ENCODE measurements at regions not wholly inside any gene's neighbourhood (a gene's known extent, or its start where the extent isn't known, plus 50 kb on each side); places are given as distances from the start of the nearest gene placed in this dataset.
A peak's percentile ranks its signal among the peaks of the same experiment; 100 is the strongest.

DNA sequence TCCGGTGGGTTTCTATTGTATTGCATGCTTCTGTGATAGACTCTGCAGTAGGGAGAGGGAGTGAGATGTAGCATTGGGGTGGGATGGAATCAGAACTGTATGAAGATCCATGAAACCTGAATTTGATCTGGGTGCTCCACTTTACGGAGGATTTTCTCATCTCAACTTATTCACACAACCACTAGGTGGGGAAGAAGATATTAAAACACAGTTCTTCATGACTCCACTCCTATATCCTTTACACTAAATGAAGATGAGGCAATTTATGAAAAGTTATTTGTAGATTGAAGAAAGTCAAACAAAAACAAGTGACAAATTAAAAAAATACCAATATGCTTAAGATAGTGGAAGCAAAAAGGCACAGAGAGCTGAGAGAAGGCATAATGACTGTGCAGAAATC lies 92.6 kb upstream of the PDGFD start:
- ATAC-seq (no peak), DNase-seq (no peak)
- intact Hi-C loops (cut with DNase I, micrococcal nuclease): no loop called here

- intact Hi-C loops (cut with DNase I, micrococcal nuclease): no loop called here
- peak in 1 of 2 donors; percentile 12 for DNase-seq
- ATAC-seq: no peak
These were observed 90.4 kb upstream of the PDGFD start for GRCh38 chr11:104254347-104254746.

DNA sequence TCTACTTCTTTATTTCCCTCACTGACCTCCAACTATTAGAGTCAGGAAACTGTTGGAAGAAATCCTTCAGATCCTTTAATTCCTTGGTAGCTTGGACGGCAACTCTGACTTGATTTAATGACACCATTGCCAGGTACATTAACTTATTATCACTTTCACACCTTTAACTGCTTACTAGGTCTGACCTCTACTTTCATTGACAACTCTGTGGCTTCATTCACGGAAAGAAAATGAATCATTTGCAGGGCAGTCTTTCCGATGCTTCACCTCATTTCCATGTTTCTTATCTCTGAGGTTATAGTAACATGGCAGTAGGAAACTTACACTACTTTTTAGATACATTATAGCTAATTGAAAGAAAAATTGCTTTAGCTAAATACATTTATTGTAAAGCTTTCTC lies 82.6 kb upstream of the PDGFD start:
- no peak for DNase-seq

DNA sequence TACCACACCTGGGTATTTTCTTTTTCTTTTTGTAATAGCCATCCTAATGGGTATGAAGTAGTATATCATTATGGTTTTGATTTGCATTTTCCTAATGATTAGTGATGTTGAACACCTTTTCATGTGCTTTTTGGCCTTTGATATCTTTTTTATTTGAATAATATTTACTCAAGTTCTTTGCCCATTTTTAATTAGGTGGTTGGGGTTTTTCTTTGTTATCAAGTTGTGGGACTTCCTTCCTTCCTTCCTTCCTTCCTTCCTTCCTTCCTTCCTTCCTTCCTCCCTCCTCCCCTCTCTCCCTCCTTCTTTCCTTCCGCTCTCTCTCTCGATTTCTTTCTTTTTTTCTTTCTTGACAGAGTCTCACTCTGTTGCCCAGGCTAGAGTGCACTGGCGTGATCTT lies 75.0 kb upstream of the PDGFD start:
- DNase-seq (no peak), ATAC-seq (no peak)
- intact Hi-C loops (cut with DNase I, micrococcal nuclease): no loop called here

More for the DNA sequence above, 82.6 kb upstream of the PDGFD start:
- intact Hi-C loops (cut with DNase I, micrococcal nuclease): no loop called here
- no peak for ATAC-seq

GRCh38 chr11:104225047-104225446 lies 61.1 kb upstream of the PDGFD start:
- ATAC-seq (no peak), DNase-seq (no peak)
- intact Hi-C loops (cut with DNase I, micrococcal nuclease): no loop called here

DNA sequence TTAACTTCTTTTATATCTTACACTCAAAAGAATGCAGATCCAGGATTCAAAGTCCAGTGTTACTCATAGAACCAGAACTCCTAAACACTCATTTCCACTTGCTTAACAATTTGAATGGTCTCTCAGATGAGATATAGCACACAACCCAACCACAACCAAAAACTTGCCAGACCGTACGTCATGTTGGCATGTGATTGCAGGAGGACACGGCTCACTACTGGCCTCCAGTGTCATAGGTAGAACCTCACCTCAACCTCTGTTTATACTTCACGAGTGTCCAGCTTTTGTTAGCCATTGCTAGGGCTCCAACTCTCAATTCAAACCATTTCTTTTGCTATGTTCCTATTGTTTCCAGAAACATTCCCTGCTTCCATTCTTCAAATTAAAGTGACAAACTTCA lies 58.5 kb upstream of the PDGFD start:
- ATAC-seq (no peak), DNase-seq (no peak)
- intact Hi-C loops (cut with DNase I, micrococcal nuclease): no loop called here

- ATAC-seq: no peak
These were observed 57.5 kb upstream of the PDGFD start for GRCh38 chr11:104221455-104221854.

DNA sequence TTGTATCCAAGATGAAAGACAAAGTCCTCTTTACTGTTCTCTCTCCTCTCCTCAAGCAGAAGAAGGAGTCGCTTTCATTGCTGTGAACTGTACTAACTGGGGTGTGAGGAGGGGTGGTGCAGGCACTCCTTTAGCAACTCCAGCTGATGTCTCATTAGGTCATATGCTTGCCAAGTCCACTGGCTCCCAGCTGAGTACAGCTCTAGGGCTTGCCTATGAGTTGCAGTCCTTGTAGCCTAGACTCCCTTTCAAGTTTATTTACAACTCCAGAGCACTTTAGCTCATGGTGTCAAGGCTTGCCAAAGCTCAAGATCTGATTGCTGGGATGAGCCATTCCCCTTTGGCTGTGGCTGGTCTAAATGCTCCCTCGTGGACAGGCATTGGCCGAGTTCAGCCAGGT lies 55.1 kb upstream of the PDGFD start:
- DNase-seq: no peak
- intact Hi-C loops (cut with DNase I, micrococcal nuclease): no loop called here

More at GRCh38 chr11:104221455-104221854, 57.5 kb upstream of the PDGFD start:
- no peak for DNase-seq
- intact Hi-C loops (cut with DNase I, micrococcal nuclease): no loop called here

DNA sequence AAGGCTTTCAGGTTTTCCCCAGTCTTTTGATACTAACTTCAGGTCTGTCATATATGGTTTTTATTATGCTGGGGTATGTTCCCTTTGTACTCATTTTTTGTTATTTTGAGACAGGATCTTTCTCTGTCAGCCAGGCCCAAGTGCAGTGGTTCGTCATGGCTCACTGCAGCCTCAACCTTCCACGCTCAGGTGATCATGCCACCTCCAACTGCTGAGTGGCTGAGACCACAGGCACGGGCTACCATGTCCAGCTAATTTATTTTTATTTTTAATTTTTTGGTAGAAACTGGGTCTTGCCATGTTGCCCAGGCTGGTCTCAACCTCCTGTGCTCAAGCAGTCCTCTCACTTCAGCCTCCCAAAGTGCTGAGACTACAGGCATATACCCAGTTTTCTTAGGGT lies 50.6 kb upstream of the PDGFD start:
- ATAC-seq: no peak
- intact Hi-C loops (cut with DNase I, micrococcal nuclease): no loop called here
- DNase-seq: no peak

More for the DNA sequence above, 55.1 kb upstream of the PDGFD start:
- no peak for ATAC-seq

Small RNA genes in the stretch of these regions (microRNA-seq; reads per million reads assigned to microRNA genes)
- 0.53 to 2.7 reads per million in 2 donors for gene MIR7641-1

Measured in left colon (tissue), 2 donors.